Superior temporal gyrus (tissue), 1 donor: ENCODE measurements at regions not wholly inside any gene's neighbourhood (a gene's known extent, or its start where the extent isn't known, plus 50 kb on each side); places are given as distances from the start of the nearest gene placed in this dataset.
"Not testable (repeated sequence)": the region's sequence is repeated elsewhere in the genome, so short reads cannot be mapped to it uniquely, and the experiment has no call there.

Experiments used
- DNase-seq: peaks from one replicate; pipeline ENCODE4 v3.0.0-alpha.2; 2016; ENCODE audit errors: extremely low spot score

DNA sequence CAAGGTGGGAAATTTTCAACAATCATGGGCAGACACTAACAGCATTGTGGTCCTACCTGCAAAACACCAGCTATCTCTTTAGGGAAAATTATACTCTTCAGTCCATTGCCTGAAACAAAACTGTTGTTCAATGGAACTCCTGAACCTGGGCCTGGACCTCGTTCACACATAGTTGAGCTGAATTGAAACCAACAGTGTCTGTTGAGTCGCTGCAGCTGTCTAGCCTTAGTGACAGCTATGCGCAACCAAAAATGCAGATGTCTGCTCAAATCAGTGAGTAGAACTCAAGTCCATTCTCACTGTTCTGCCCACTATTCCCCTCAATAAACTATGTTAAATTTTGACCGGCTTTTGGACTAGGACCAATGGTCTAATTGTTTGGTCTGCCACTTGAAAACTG, 286.2 kb downstream of the TFAP2A start:
- DNase-seq: no peak

- DNase-seq: no peak
These were observed 292.7 kb downstream of the TFAP2A start for GRCh38 chr6:10122164-10122563.

DNA sequence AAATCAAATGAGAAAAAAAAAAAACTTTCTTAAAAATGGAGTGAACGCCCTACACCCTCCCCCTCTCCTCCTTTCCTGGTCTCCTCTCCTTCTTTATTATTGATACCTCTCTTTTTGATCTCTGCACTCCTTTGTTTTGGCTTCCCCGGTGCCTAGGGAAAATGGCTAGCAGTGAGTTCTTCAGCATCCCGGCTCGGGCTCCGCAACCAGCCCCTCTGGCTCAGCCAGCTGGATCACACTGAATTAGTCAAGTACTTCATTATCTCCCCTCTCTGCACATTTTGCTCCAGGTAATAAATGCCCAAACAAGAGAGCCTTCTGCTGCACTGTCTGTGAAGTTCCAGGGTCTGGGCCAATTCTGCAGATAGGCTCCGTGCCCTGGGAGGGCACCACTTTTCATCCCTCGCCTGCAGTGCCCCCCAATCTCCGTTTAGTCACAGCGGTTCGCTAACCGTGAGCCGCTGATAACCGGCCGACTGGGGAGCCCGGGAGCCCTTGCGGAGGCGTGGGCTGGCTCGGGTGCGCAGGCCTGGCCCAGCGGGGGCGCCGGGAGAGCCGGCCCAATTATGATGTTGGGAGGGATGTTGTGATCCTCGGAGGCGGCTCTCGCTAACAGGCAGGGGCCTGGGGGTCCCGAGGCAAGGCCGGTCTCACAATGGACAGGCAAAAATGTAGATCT, 301.9 kb downstream of the TFAP2A start:
- DNase-seq: no peak

DNA sequence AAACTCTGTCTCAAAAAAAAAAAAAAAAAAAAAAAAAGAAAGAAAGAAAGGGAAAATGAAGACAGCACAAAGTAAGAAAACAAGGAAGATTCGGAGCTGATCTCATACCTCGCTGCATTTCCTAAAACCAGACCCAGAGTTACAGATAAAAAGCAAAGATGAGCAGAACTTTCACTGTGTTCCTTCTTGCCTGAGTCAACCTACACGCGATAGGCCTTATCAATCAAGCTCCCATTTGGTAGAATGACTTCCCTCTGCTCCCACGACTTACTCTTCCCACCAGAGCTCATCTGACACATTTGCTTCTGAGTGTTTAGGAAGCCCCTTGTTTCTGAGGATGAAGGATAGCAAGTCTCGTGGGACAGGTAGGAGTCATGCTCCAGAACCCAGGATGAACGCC, 302.9 kb downstream of the TFAP2A start:
- DNase-seq: no peak

DNA sequence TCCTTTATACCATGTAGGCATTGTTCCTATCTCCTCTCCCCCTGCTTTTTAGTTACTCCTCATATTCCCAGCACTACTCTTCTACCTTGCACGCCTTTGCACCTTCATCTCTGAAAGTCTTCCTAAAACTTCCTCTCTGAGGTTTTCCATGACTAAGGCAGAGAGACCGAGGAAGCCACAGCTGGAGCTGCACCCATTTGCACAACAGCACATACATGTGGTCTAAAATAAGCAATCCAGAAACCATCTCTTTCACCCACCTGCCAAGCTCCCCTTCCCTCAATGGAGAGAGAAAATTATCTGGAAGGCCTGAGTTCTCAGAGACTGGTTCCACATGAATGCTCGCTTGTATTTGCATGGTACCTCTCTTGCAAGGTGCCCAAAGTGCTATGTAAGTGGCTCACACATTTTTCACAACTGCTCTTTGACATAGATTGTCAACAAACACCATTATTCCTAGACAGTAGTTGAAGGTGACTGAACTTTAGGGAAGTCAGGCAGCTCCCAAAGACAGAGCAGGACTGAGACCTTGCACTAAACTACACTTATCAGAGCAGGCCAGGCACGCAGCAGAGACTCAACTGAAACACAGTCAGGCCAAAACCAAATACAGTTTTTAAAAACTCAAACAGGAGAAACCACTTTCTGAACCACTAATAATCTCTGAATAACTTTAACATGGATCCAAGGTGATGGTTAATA, 313.2 kb downstream of the TFAP2A start:
- no peak for DNase-seq

GRCh38 chr6:10099529-10100140, 315.2 kb downstream of the TFAP2A start:
- DNase-seq: no peak

- DNase-seq: no peak
These were observed 315.9 kb downstream of the TFAP2A start for GRCh38 chr6:10098756-10099528.

DNA sequence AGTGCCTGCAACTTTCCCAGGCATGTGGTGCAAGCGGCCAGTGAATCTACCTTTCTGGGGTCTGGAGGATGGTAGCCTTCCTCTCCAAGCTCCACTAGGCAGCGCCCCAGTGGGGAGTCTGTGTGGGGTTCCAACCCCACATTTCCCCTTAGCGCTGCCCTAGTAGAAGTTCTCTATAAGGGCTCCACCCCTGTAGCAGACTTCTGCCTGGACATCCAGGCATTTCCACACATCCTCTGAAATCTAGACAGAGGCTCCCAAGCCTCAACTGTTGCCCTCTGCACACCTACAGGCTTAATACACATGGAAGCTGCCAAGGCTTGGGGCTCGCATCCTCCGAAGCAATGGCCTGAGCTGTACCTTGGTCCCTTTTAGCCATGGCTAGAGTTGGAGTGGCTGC, 321.6 kb downstream of the TFAP2A start:
- no peak for DNase-seq

DNA sequence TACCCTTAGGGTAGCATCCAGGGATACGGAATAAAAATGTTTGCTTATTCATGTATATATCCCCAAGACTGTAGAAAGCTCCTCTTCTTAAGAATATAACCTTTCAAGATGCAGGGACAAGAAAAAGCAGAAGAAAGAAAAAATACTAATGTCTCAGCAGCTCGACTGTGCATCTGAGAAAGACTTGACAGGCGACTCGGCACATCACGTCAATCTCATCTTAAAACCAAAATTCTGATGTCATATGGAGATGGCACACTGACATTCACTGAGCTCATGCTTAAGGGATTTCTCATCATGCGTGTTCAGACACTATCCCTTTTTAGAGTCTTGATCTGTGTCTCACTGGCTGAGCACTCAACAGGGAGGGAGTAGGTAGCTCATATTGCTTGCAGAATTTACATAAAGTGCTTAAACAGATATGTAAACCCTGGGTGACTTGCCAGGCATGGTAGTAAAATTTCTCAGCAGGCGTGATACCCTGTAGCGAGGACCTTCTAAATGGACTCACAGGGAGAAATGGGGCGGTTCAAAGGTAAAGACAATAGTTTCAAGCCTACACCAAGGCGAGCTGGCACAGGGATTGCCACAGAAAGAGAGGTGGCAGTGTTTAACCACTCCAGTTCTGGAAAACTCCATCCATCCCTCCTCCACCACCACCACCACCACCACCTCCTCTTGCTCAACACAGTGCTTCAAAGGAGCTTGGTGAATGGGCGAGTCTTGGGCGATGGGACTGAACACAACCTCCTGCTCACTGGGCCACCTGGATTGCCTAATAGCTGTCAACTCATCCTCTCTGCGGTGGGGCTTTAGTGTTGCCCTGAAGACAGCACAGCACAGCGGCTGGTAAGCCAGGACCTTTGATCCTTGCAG, 330.5 kb downstream of the TFAP2A start:
- no peak for DNase-seq

DNA sequence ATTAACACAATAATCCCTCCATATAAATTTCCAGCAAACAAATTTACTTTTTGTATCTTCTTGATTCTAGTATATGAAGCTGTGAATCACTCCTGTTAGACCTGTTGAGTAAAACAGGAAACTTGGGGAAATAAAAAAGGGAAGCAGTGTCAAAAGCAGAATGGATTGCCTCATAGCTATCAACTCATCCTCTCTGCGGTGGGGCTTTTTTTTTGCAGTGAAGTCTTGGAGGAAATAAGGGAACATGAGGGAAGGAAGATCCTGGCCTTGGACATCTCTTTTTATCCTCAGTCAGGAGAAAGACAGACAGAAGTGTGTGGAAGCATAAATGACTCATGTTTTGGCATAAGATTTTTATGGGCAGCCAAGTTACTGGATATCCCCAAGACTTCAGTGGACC, 332.5 kb downstream of the TFAP2A start:
- DNase-seq: no peak

GRCh38 chr6:10081957-10082356, 332.9 kb downstream of the TFAP2A start:
- no peak for DNase-seq

DNA sequence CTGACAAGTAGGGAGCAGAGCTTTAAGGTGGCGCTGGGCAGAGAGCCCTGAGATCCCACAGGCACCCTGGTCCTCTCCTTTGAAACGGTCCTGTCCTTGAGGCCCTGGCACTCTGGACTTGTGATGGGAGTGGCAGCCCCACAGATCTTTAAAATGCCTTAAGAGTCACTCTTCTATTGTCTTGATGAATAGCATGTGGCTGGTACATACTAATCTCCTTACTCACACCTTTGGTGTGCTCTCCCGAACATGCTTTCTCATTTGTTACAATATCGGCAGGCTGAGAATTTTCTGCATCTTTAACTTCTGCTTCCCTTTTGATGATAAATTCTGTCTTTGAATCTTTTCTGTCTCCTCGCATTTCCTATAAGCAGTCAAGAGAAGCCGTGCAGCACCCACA, 333.8 kb downstream of the TFAP2A start:
- no peak for DNase-seq

DNA sequence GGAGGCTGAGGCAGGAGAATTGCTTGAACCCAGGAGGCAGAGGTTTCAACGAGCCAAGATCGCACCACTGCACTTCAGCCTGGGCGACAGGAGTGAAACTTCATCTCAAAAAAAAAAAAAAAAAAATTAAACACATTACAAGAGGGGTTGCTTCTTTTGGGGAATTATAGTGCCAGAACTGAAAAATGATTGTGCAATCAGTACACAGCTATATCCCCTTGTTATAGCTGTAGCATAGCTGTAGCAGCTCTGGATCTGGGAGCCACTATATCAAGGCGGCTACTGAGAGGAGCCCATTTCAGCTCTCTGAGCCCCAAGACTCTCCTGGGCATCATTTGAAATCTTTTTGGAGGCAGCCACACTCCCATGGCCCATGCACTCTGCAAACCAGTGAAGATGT, 334.3 kb downstream of the TFAP2A start:
- no peak for DNase-seq

DNA sequence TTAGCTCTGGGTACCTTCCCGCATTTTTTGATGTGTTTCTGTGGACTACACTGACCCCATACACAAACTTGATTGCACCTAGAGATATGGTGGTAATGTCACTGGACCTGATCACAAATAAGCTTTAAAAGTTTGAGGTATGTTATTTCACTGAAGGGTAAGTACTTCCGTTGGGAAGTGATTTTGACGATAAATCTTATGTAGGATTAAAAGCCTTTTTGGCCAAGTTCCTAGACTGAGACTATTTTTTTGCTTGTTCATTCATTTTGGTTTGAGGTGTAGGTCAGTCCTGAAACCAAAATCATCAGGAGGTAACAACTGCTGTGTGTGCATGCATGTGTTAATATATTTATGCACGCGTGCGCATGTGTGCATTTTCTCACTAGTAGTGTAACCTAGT, 336.3 kb downstream of the TFAP2A start:
- DNase-seq: no peak

- DNase-seq: not testable (repeated sequence)
These were observed 340.1 kb downstream of the TFAP2A start for GRCh38 chr6:10074726-10075125.

- no peak for DNase-seq
These were observed 341.5 kb downstream of the TFAP2A start for GRCh38 chr6:10073341-10073740.

- no peak for DNase-seq
These were observed 343.1 kb downstream of the TFAP2A start for GRCh38 chr6:10071631-10072220.

DNA sequence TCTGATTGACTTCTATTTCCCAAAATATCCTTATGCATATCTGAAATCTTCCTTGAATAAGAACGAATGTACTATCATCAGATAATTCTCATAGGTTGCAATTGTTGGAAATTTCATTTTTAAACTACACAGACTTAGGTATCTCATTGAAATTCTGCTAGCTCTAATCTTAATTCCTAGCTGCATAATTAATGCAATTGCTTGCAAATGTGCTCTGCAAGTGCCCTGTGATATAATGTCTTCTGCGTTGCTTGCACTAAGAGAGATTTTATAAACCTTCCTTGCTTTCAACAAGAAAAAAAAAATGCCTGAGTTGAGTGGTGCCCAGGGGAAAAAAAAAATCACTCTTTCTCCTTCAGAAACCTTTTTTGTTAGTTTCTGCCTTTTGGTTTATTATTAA, 354.9 kb downstream of the TFAP2A start:
- no peak for DNase-seq

GRCh38 chr6:10054672-10055071, 360.2 kb downstream of the TFAP2A start:
- no peak for DNase-seq

- DNase-seq: no peak
These were observed 363.6 kb downstream of the TFAP2A start for GRCh38 chr6:10051283-10051682.
